Stimulated activated CD4-positive, alpha-beta T cell treated with anti-CD3 and anti-CD28 coated beads, TNF-alpha, amount 100 ng/mL, for 1 hour (primary cell): ENCODE measurements at regions not wholly inside any gene's neighbourhood (a gene's known extent, or its start where the extent isn't known, plus 50 kb on each side); places are given as distances from the start of the nearest gene placed in this dataset.
"Not testable (repeated sequence)": the region's sequence is repeated elsewhere in the genome, so short reads cannot be mapped to it uniquely, and the experiment has no call there.

ENCODE experiments used
- DNase-seq, 3 donors: peaks; one replicate each; pipeline ENCODE4 v3.0.0-alpha.2; 2020; ENCODE audit warnings: low read depth in 3 of 3, low spot score in 1 of 3

- DNase-seq, result no peak
These were observed 272.3 kb upstream of the AMIGO2 start for GRCh38 chr12:47352067-47352466.

- DNase-seq, result no peak
These were observed 271.8 kb upstream of the AMIGO2 start for GRCh38 chr12:47351526-47351925.

GRCh38 chr12:47350062-47350408 lies 270.3 kb upstream of the AMIGO2 start:
- no peak for DNase-seq

GRCh38 chr12:47349137-47350061 lies 269.6 kb upstream of the AMIGO2 start:
- no peak for DNase-seq

- no peak for DNase-seq
These were observed 268.4 kb upstream of the AMIGO2 start for GRCh38 chr12:47348206-47348605.

- DNase-seq, result no peak
These were observed 266.7 kb upstream of the AMIGO2 start for GRCh38 chr12:47346251-47347019.

GRCh38 chr12:47343684-47344567 lies 264.2 kb upstream of the AMIGO2 start:
- DNase-seq, result no peak

GRCh38 chr12:47340411-47341015 lies 260.8 kb upstream of the AMIGO2 start:
- DNase-seq, result no peak

- no peak for DNase-seq
These were observed 257.8 kb upstream of the AMIGO2 start for GRCh38 chr12:47337581-47337980.

- not testable (repeated sequence) for DNase-seq
These were observed 253.6 kb upstream of the AMIGO2 start for GRCh38 chr12:47333271-47333858.

GRCh38 chr12:47328831-47329545 lies 249.2 kb upstream of the AMIGO2 start:
- DNase-seq, result no peak

- no peak for DNase-seq
These were observed 246.4 kb upstream of the AMIGO2 start for GRCh38 chr12:47326190-47326589.

GRCh38 chr12:47323802-47324201 lies 244.0 kb upstream of the AMIGO2 start:
- DNase-seq, result no peak

- no peak for DNase-seq
These were observed 241.7 kb upstream of the AMIGO2 start for GRCh38 chr12:47321436-47321835.

GRCh38 chr12:47319746-47320145 lies 240.0 kb upstream of the AMIGO2 start:
- DNase-seq, result no peak

- DNase-seq, result no peak
These were observed 239.2 kb upstream of the AMIGO2 start for GRCh38 chr12:47318963-47319362.

GRCh38 chr12:47317175-47317915 lies 237.6 kb upstream of the AMIGO2 start:
- DNase-seq, result no peak

GRCh38 chr12:47316609-47317049 lies 236.9 kb upstream of the AMIGO2 start:
- no peak for DNase-seq

GRCh38 chr12:47314996-47315395 lies 235.2 kb upstream of the AMIGO2 start:
- DNase-seq, result no peak
